Adrenal gland (tissue), 5 donors: ENCODE measurements at regions not wholly inside any gene's neighbourhood (a gene's known extent, or its start where the extent isn't known, plus 50 kb on each side); places are given as distances from the start of the nearest gene placed in this dataset.

ENCODE experiments used
- POLR2A ChIP-seq, 2 donors: fragments of 450-650 bp; IDR thresholded peaks; one replicate each; pipeline ENCODE4 v1.6.1; 2017; ENCODE audit warnings: antibody characterized with exemption in 2 of 2, mild to moderate bottlenecking in 2 of 2, moderate library complexity in 1 of 2
- TF ChIP-seq, protein P1 (sequence below), 6 experiments: fragments of 450-650 bp in 4 of 6; fragments of 200-600 bp in 2 of 6; sonication (generic) in 1 of 6; IDR thresholded peaks; 1 replicate in 5 of 6; 2 replicates in 1 of 6; pipeline versions ENCODE4 v1.5.1 to v1.8.0; 2016 to 2021; ENCODE audit warnings: antibody characterized with exemption in 6 of 6, mild to moderate bottlenecking in 2 of 6, moderate library complexity in 1 of 6
- donor health status: DM: no; HTN: no; CAD: no.

DNA sequence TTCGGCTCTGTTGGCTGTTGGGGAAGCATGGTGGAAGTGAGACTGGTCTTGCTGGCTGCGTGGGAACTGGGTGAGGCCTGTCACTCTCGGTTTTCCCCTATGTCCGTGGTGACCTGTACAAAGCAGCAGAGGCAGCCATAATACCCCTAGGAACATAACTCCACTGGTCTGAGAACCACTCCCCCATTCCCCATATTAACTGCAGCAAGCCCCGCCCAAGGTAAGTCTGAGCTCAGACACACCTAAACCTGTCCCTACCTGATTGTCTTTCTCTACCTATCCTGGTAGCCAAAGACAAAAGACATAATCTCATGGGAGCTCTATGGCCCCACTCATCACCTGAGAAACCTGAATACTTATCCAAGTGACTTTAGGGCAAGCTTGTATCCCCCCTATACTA, 156.3 kb upstream of the PHACTR1 start:
- TF ChIP-seq, protein P1, sequence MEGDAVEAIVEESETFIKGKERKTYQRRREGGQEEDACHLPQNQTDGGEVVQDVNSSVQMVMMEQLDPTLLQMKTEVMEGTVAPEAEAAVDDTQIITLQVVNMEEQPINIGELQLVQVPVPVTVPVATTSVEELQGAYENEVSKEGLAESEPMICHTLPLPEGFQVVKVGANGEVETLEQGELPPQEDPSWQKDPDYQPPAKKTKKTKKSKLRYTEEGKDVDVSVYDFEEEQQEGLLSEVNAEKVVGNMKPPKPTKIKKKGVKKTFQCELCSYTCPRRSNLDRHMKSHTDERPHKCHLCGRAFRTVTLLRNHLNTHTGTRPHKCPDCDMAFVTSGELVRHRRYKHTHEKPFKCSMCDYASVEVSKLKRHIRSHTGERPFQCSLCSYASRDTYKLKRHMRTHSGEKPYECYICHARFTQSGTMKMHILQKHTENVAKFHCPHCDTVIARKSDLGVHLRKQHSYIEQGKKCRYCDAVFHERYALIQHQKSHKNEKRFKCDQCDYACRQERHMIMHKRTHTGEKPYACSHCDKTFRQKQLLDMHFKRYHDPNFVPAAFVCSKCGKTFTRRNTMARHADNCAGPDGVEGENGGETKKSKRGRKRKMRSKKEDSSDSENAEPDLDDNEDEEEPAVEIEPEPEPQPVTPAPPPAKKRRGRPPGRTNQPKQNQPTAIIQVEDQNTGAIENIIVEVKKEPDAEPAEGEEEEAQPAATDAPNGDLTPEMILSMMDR (IDR thresholded peaks at IDR 0.05): no peak
- no peak for TF ChIP-seq POLR2A (IDR thresholded peaks at IDR 0.05)
